ENCODE measurements at regions not wholly inside any gene's neighbourhood (a gene's known extent, or its start where the extent isn't known, plus 50 kb on each side); places are given as distances from the start of the nearest gene placed in this dataset.

DNA sequence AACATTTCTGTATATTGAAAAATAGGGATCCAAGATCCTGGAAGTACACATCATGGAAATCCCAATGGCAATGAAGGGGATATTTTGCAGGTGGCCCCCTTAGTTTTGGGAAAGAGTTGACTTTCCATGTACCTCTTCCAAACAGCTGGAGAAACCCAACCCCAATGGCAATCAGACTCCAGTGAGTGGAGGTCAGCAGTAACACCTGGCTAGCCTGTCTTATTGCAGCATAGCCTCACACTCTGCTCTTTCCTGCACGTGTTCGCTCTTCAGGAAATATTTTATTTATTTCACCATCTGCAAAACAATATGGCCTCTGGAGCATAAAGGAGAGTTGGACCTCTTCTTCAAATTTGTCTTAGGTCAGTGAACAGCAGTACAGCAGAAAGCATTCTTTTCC lies 340.0 kb upstream of the NRP1 start:
- Histone ChIP-seq H3K4me3 (no peak overlapping the region), H3K9me3 (no peaks in the 10 kb centered on the region), H3K27me3 (no peaks in the 10 kb centered on the region), H3K36me3 (no peaks in the 10 kb centered on the region), H3K27ac (peak overlapping the region in 1 of 2 donors; percentile 46), H3K4me1 (no peaks in the 10 kb centered on the region)
- intact Hi-C loops (cut with DNase I; ENCODE audit: low total_unique reads) = no loop called here
- no peak for DNase-seq
- TF ChIP-seq CTCF (IDR thresholded peaks at IDR 0.05) (no peak), POLR2A (IDR thresholded peaks at IDR 0.05) (no peak)

DNA sequence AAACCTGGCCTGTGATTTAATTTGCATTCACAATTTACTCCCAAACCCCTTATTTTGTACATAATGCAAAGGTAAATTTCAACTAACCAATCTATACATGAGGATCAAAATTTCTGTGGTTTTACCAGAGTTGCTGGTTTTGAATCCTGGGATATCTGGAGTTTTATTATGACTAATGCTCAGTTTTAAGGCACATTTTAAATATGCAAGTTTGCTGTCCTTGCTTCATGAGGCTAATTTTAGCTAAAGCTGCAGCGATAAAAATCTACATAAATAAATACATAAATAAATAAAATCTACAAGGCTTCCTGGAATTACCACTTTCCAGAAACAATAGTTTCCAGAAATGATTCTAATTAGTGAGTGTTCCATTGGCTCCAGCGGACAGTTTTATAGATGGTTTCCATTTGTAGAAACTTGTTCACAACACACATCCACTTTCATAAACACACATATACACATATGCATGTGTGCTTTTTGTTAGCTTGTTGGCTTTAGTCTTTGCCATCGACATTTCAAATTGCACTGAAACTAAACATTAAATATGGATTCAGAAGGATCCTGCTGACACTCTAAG lies 339.5 kb upstream of the NRP1 start:
- no peaks in the 10 kb centered on the region for H3K36me3 ChIP-seq
- no peak for DNase-seq
- intact Hi-C loops (cut with DNase I; ENCODE audit: low total_unique reads) = no loop called here
- no peak overlapping the region for H3K27ac ChIP-seq
- no peak overlapping the region for H3K4me3 ChIP-seq
- H3K27me3 ChIP-seq = no peaks in the 10 kb centered on the region
- TF ChIP-seq POLR2A (IDR thresholded peaks at IDR 0.05) = no peak
- no peak for TF ChIP-seq CTCF (IDR thresholded peaks at IDR 0.05)
- no peaks in the 10 kb centered on the region for H3K9me3 ChIP-seq
- H3K4me1 ChIP-seq = no peaks in the 10 kb centered on the region

- intact Hi-C loops (cut with DNase I; ENCODE audit: low total_unique reads) = no loop called here
- TF ChIP-seq CTCF (IDR thresholded peaks at IDR 0.05) (no peak), POLR2A (IDR thresholded peaks at IDR 0.05) (no peak)
- Histone ChIP-seq H3K27ac (no peak overlapping the region), H3K36me3 (no peaks in the 10 kb centered on the region), H3K9me3 (no peaks in the 10 kb centered on the region), H3K27me3 (no peaks in the 10 kb centered on the region), H3K4me1 (no peaks in the 10 kb centered on the region), H3K4me3 (no peak overlapping the region)
- no peak for DNase-seq
Measured at GRCh38 chr10:33669904-33670303, 335.4 kb upstream of the NRP1 start.

DNA sequence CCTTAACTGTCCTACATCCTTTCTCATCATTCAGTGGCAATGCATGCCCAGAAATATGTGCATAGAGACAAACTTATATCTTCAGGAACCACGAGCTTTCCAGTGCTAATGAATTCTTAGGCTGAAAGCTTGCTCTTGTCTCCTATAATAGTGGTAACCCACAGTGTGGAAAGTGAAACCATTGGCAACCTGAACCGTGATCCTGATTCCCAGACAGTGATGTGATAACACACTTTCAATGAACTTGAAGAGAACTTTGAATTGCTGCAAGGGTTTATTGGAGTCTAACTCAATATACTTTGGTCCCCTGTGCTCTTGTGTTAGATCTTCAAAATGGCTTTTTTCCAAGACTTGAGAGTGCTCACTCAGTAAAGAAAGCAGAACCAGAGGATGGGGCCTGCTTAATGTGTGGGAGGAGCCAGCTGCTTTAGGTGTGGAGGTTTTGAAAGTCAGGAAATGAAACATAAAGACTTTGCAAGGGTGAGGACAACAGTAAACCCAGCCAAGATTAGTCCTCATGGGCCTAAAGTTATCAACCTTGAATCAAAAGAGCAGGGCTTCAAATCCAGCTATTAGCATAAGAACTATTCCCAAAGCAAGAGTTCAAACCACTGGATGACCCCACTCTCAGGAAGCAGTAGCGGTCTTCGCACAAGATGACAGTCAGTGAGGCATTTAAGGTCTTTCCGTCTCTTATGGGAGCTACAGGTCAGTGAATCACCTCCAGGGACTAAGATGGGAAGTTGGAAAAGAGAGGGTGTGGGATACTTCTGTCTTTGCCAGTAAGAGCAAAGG lies 332.4 kb upstream of the NRP1 start:
- no peak overlapping the region for H3K4me3 ChIP-seq
- no peak overlapping the region for H3K27ac ChIP-seq

More for the DNA sequence above, 332.4 kb upstream of the NRP1 start:
- DNase-seq = no peak
- H3K4me1 ChIP-seq = no peaks in the 10 kb centered on the region
- H3K36me3 ChIP-seq = no peaks in the 10 kb centered on the region
- intact Hi-C loops (cut with DNase I; ENCODE audit: low total_unique reads) = no loop called here
- H3K27me3 ChIP-seq = no peaks in the 10 kb centered on the region
- TF ChIP-seq CTCF (IDR thresholded peaks at IDR 0.05) = no peak
- no peak for TF ChIP-seq POLR2A (IDR thresholded peaks at IDR 0.05)
- no peaks in the 10 kb centered on the region for H3K9me3 ChIP-seq

All from uterus (tissue), 3 donors.